ENCODE measurements at regions not wholly inside any gene's neighbourhood (a gene's known extent, or its start where the extent isn't known, plus 50 kb on each side); places are given as distances from the start of the nearest gene placed in this dataset.
"Not testable (repeated sequence)": the region's sequence is repeated elsewhere in the genome, so short reads cannot be mapped to it uniquely, and the experiment has no call there.

DNA sequence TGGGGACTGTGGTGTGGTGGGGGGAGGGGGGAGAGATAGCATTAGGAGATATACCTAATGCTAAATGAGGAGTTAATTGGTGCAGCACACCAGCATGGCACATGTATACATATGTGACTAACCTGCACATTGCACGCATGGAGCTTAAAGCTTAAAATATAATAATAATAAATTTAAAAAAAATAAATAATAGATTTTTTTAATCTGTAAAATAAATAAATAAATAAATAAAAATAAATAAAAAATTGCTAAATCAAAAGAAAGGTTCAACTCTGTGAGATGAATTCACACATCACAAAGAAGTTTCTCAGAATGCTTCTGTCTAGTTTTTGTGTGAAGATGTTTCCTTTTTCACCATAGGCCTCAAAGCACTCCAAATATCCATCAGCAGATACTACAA is 1793.7 kb downstream of the UQCRFS1 start:
- not testable (repeated sequence) for ATAC-seq; DNase-seq (ENCODE audit: low spot score)

GRCh38 chr19:27393591-27393990 is 1819.4 kb downstream of the UQCRFS1 start:
- DNase-seq (ENCODE audit: low spot score) (no peak), ATAC-seq (no peak)

- DNase-seq (ENCODE audit: low spot score), result peak; percentile 31
- no peak for ATAC-seq
Observed at GRCh38 chr19:27392027-27392632, 1820.8 kb downstream of the UQCRFS1 start.

- DNase-seq (ENCODE audit: low spot score); ATAC-seq: not testable (repeated sequence)
Observed at GRCh38 chr19:27379306-27379705, 1833.6 kb downstream of the UQCRFS1 start.

GRCh38 chr19:27369603-27370002 is 1843.3 kb downstream of the UQCRFS1 start:
- not testable (repeated sequence) for ATAC-seq; DNase-seq (ENCODE audit: low spot score)

GRCh38 chr19:27362438-27362837 is 1850.5 kb downstream of the UQCRFS1 start:
- ATAC-seq, result not testable (repeated sequence)

GRCh38 chr19:27355581-27355980 is 1857.4 kb downstream of the UQCRFS1 start:
- not testable (repeated sequence) for DNase-seq (ENCODE audit: low spot score); ATAC-seq

More at GRCh38 chr19:27362438-27362837, 1850.5 kb downstream of the UQCRFS1 start:
- not testable (repeated sequence) for DNase-seq (ENCODE audit: low spot score)

Data from left lobe of liver (tissue), 2 donors.